Activated CD4-positive, alpha-beta T cell treated with anti-CD3 and anti-CD28 coated beads, Interleukin-2, amount 50 U/mL, for 48 hours (primary cell): ENCODE measurements at regions not wholly inside any gene's neighbourhood (a gene's known extent, or its start where the extent isn't known, plus 50 kb on each side); places are given as distances from the start of the nearest gene placed in this dataset.

Experiments used
- DNase-seq, 2 experiments: peaks; one replicate each; pipeline ENCODE4 v3.0.0-alpha.2; 2020

DNA sequence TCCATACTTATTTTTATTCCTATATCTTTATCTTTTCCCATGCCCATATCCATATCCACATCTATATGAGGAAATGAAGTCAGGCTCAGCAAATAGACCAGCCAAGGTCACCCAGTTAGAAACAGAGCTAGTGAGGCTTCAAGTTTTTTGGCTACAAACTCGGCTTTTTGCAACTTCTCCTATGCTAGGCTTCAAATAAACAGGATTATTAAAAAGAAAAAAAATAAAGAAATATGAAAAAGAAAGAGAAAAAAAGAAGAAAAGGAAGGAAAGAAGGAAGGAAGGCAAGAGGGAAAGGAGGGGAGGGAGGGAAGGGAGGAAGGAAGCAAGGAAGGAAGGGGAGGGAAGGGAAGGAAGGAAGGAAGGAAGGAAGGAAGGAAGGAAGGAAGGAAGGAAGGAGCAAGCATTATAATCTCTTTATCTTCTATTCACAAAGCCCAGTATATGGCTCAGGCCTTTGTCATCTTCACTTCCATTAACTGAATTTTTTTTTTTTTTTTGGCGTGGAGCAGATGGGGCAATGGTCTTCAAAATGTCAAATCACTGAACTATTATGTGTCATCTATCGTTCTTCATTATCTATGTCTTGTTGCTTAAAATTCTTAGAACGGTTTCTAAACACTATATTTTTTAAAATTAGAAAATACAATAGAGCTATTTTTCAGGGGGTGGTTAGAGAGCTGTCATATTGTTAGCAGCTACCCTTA, 418.2 kb downstream of the VRK1 start:
- DNase-seq, result no peak

DNA sequence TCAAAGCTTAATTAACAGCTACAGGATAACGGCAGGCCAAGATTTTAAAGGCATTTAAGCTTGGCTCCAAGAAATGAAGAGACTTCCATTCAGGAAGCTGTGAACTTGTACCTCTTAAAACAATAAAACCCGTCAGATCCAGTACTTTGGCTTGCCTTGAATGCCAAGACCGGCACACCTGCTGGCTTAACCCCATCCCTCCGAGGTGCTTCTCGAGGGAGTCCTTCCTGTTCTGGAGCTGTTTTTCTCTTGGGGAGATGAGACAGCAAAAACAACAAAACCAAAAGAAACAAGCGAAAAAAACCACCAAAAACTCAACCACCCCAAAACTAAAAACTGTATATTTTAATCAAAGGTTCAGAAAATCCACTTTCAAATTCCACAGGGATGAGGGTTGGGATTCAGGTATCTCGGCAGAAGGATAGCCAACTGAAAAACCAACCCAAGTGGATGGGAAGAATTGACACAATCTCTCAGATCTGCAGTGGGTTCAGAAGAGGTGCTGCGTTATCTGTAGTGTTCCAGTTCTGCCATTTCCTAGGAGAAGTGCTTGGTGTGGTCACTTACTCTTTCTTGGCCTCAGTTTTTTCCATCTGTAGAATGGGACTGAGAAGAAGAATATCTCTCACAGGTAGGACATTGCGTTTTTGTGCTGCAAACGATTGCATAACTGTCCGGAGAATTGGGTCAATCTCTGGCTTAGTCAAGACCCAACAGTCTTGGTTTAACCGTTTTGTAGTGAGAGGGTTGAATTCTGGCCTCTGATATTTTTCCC, 420.1 kb downstream of the VRK1 start:
- no peak for DNase-seq

GRCh38 chr14:97218274-97218673, 421.1 kb downstream of the VRK1 start:
- no peak for DNase-seq

DNA sequence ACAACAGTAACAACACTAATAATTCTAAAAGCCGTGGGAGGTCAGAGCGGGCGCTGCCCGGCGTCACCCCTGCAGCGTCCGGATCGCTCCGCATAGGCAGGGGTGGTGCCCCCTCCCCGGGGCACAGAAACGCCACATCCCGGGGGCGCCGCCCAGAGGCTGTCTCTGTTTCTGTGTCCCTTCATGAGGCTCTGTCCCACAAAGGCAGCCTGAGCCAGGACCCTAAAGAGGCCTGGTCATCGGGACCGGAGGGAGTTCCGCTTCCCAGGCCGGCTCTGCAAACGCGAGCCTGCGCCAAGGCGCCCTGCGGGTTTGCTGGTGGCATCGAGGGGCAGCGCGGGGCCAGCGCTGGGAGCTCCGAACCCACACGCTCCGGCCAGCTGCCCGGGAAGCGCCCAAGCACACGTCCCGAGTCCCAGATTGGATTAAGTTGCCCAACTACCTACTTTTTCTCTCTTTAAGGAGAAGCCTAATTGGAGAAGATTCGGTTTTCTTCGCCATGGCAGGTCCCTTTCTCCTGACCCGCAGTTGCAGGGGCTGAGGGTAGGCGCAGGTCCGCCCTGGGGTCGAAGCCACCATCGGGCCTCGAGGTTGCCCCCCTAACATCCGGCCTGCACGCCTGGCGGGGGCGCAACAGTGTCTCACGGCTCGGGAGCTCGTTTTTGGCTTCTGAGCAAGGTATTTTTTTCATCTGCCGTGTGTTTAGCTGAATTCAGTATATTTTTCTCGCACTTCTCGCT, 421.7 kb downstream of the VRK1 start:
- peak; percentile 34 to 42 for DNase-seq

DNA sequence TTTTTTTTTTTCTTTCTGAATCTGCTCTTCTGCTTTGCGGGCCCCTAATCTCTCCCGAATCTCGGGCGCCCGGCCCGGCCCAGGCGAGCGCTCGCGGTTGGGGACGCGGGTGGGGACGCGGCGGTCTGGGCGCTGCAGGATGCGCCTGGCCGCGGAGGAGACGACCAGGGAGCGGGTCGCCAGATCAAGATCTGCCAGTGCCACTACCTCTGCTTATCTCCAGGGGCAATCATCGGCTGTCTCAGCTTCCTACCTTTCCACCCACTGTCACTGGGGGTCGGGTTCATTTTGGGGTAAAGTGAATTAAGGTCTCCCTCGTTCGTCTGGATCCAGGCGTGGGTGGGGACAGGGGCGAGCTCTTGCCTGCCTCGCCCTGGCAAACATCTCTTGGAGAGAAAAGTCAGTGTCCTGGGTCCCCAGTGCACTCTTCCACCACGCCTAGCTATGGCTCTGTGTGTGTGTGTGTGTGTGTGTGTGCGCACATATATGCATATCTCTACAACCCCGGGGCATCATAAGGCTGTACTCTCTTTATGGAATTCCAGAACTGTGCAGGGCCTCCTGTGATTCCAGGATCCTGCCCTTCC, 422.3 kb downstream of the VRK1 start:
- DNase-seq, result peak; percentile 7 to 15

GRCh38 chr14:97221572-97222285, 424.5 kb downstream of the VRK1 start:
- DNase-seq, result no peak

- no peak for DNase-seq
Measured at GRCh38 chr14:97224016-97224415, 426.8 kb downstream of the VRK1 start.

DNA sequence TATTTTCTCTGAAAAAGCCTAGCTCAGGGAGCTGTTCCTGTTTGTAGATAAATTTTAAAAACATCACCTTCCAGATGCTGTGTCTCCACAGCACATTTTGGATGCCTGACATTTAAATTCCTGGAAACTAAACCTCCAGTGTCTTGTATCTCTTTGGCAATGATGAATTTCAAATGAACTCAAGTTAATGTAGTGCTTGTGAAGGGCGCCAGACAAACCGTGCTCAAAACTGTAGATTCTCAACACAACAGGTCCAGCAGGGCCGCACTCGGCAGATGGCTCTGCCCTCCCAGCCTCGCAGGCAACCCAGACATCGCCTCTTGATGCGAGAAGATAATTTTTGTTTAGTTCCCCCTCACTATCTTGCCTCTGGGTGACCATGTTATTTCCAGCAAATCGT, 432.9 kb downstream of the VRK1 start:
- no peak for DNase-seq

DNA sequence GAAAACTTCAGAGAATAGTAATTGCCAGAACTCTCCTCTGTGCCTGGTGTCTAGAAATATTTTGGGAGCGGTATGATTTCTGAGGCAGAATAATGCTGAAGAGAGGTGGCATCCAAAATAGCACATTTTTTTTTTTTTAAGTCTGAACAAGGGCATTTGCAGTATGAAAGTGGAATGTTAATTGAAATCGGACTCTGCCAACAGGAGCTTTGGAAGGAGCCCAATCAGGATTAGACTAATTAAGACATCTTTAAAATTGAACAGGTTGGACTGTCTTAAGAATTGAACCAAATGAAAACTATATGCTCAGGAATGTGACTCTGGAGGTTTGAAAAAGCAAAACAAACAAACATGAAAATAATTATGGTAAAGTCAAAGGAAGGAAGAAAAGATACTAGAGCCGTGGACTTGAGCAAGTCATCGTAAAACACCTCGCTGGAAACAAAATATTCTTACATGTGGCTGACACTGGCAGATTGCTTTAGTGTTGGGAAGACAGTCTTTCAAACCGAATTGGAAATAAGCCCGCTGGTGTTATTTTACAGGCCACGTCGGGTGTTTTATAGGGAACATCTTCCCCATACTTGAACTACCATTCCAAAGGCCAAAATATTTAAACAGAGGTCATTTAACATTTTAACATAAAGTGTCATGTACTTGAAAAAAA, 436.3 kb downstream of the VRK1 start:
- no peak for DNase-seq

GRCh38 chr14:97246648-97247047, 449.5 kb downstream of the VRK1 start:
- no peak for DNase-seq

GRCh38 chr14:97248973-97249372, 451.8 kb downstream of the VRK1 start:
- DNase-seq, result no peak

GRCh38 chr14:97250931-97251330, 453.7 kb downstream of the VRK1 start:
- no peak for DNase-seq

DNA sequence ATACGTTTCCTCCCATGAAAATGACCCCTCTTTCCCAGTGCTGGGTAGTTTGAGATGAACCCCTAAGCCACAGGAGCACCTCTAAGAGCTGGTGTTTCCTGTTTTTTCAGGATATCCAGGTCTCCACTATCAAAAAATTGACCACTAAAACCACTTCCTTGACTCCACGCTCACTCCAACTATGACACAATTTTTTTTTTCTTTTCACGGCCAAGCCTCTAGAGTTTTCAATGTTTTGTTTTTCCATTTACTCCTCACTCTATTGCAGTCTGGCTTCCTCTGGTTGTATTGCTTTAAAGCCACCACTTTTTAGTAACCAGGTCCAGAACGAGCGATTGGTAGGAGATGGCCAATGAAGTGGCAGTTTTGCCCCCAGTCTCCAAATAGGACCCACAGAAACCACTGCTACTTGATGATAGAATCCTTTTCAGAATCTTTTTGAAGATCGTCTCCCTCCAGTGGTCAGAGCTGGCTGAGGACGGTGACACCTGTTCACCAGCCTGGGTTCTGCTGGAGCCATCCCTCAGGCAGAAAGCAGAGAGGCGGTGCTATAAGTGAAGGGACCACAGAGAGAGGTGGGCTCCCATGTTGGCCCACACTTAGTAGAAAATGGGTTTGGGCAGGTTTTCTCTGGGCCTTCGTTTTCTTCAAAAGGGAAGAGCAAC, 454.4 kb downstream of the VRK1 start:
- DNase-seq, result no peak

- no peak for DNase-seq
Measured at GRCh38 chr14:97253756-97254155, 456.6 kb downstream of the VRK1 start.

GRCh38 chr14:97262336-97262735, 465.2 kb downstream of the VRK1 start:
- no peak for DNase-seq

GRCh38 chr14:97264516-97265230, 467.5 kb downstream of the VRK1 start:
- no peak for DNase-seq

- DNase-seq, result no peak
Measured at GRCh38 chr14:97266653-97267052, 469.5 kb downstream of the VRK1 start.

- DNase-seq, result no peak
Measured at GRCh38 chr14:97267509-97267908, 470.3 kb downstream of the VRK1 start.

DNA sequence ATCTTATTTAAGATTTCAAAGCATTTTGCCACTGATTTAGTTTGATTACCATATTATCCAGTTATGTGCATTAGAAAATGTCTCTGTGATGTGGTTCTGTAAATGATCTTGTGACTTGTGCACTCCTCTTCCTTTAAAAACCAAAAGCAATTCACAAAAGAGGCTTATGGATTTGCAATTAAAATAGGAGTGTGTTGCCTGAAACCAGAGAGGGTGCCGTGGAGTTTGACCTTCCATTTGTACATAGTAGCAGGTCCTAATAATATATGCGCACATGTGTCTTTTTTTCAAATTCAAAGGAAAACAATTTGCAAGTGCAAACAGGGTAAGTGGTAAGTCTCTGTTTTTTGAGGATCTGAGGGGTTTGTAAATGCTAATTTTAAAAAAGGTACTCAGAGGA, 470.9 kb downstream of the VRK1 start:
- DNase-seq, result no peak

DNA sequence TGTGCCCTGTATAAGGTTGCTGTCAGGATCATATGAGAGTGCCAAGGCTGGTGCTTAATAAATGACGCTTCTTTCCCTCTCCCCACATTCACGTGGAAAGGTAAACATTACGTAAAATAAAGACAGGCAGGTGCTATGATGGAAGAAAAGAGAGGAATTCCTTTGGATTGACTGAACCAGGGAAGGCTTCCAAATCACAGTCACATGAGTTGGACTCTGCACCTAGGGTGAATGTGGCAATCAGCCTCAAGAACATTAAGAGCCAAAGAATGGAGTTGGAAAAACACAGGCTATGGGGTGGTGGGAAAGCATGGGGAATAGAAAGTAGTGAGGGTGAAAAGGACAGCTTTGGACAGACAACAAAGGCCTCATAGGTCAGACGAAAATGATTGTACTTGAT, 473.1 kb downstream of the VRK1 start:
- DNase-seq, result no peak

DNA sequence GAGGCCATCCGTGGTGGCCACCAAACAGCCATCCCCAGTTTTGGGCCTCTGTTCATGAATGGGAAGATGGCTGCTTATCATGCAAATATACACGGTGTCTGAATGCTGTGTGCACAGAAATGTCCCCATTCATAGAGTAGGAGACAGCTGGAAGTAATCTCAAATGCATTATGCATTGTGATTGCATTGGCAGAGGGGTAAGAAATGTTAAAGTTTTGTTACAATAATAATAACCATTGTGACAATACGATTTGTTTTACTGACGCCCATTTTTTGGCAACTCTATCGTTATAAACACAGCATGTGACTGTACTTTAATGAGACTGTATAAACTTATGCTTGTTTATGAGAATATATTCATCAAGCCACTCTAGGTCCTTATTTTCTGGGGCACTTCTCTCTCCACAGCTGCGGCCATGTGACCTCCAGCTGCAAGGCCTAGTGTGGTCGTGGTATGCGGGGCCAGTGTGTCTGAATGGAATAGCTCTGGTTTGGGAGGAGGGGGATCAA, 474.3 kb downstream of the VRK1 start:
- no peak for DNase-seq
